OCI-LY1 (cell line): ENCODE measurements at regions not wholly inside any gene's neighbourhood (a gene's known extent, or its start where the extent isn't known, plus 50 kb on each side); places are given as distances from the start of the nearest gene placed in this dataset.

Source experiments
- CTCF ChIP-seq: fragments of 200-600 bp; sonication (generic), shearing (Covaris generic); IDR thresholded peaks from 2 replicates; pipeline ENCODE4 v1.5.1; 2017; ENCODE audit warnings: mild to moderate bottlenecking, antibody characterized with exemption, low read length, moderate library complexity, mixed read lengths
- EZH2 ChIP-seq: fragments of 200-600 bp; sonication (generic), shearing (Covaris generic); IDR thresholded peaks from 2 replicates; pipeline ENCODE4 v1.8.0; 2017; ENCODE audit warnings: borderline replicate concordance, mixed run types, mild to moderate bottlenecking, antibody characterized with exemption, low read length, moderate library complexity, mixed read lengths

- TF ChIP-seq CTCF (no peak), EZH2 (no peak)
These were observed 197.3 kb upstream of the FAT1 start for GRCh38 chr4:186920992-186921391.
